Kidney (tissue), 13 donors: ENCODE measurements at regions not wholly inside any gene's neighbourhood (a gene's known extent, or its start where the extent isn't known, plus 50 kb on each side); places are given as distances from the start of the nearest gene placed in this dataset.

ENCODE experiments used
- DNase-seq, 5 donors: peaks; one replicate each; pipeline ENCODE4 v3.0.0-alpha.2; 2013 to 2020
- FAIRE-seq: peaks from 2 replicates; lab custom pipeline; 2012; peaks lifted over from hg19 to GRCh38; lab: Jason Lieb, UNC
- H3K27ac ChIP-seq, 2 donors: one replicate each; pipeline ENCODE4 v1.7.0; 2013; ENCODE audit warnings: low read depth in 2 of 2, low read length in 2 of 2, inconsistent platforms in 1 of 2
- H3K27me3 ChIP-seq: one replicate; pipeline ENCODE4 v1.7.1; 2013; ENCODE audit warnings: low read length, inconsistent platforms; ENCODE audit not compliant: control insufficient read depth, insufficient read depth
- H3K36me3 ChIP-seq, 3 donors: one replicate each; pipeline versions ENCODE4 v1.7.0 to v1.7.1; 2013; ENCODE audit warnings: low read length in 3 of 3, control low read depth in 1 of 3, inconsistent platforms in 1 of 3; ENCODE audit not compliant: insufficient read depth in 3 of 3, control insufficient read depth in 2 of 3
- H3K4me1 ChIP-seq, 3 donors: one replicate each; pipeline versions ENCODE4 v1.7.0 to v1.7.1; 2013; ENCODE audit warnings: low read length in 3 of 3, inconsistent platforms in 1 of 3, low read depth in 1 of 3; ENCODE audit not compliant: control insufficient read depth in 2 of 3, insufficient read depth in 2 of 3
- H3K4me3 ChIP-seq, 3 donors: one replicate each; pipeline versions ENCODE4 v1.7.0 to v1.8.1; 2013; ENCODE audit warnings: low read length in 3 of 3, control low read depth in 1 of 3, inconsistent platforms in 1 of 3
- H3K9ac ChIP-seq, 3 donors: one replicate each; pipeline versions ENCODE4 v1.7.0 to v1.7.1; 2013; ENCODE audit warnings: low read length in 3 of 3, control low read depth in 1 of 3, inconsistent platforms in 1 of 3
- H3K9me3 ChIP-seq, 3 donors: one replicate each; pipeline versions ENCODE4 v1.7.0 to v1.7.1; 2013; ENCODE audit warnings: low read length in 3 of 3, control low read depth in 1 of 3, inconsistent platforms in 1 of 3; ENCODE audit not compliant: control insufficient read depth in 2 of 3, insufficient read depth in 1 of 3
- CTCF ChIP-seq: IDR thresholded peaks from 3 replicates; pipeline ENCODE4 v1.5.1; 2012; ENCODE audit warnings: mild to moderate bottlenecking, moderate library complexity, borderline replicate concordance; ENCODE audit not compliant: insufficient read depth; ENCODE audit errors: extremely low read depth
- intact Hi-C: fragments of 100-400 bp; cut with DNase I; formaldehyde crosslinking; loops from one replicate; pipeline ENCODE4 v1.11.1; 2022
- donor health status: control.
- donor health status: control.
- donor health status: control.
- donor health status: control.
- donor health status: control.
- donor health status: DM: yes; HTN: yes; CAD: no.
- donor health status: Normal renal cell carcinoma (clear cell type).

DNA sequence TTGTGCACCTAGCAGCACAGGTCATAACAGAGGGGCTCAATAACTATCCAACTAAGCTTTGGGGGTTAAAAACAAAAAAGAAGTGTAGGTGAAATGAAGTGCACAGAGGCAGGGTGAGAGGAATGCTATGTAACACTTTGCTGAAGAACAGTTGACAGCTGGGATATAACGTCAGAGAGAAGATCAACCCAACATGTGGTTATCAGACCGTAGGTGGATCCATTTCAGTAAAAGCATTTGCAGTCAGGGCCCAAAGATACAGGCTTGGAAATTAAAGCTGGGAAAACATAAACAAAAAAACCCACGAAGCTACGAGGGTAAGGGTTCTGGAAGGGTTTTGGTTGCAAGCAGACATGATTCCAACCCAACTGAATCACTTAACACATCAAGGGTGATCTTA lies 377.5 kb upstream of the NR2F2 start:
- no peak for TF ChIP-seq CTCF
- FAIRE-seq (no peak), DNase-seq (peak in 2 of 5 donors; percentile 42 to 49)
- H3K4me1 ChIP-seq, result no peaks in the 10 kb centered on the region
- no peak overlapping the region for H3K4me3 ChIP-seq
- no peaks in the 10 kb centered on the region for H3K9me3 ChIP-seq
- H3K9ac ChIP-seq, result no peak overlapping the region
- intact Hi-C loops, result no loop called here
- H3K36me3 ChIP-seq, result no peaks in the 10 kb centered on the region
- H3K27me3 ChIP-seq, result no peaks in the 10 kb centered on the region
- H3K27ac ChIP-seq, result no peak overlapping the region

DNA sequence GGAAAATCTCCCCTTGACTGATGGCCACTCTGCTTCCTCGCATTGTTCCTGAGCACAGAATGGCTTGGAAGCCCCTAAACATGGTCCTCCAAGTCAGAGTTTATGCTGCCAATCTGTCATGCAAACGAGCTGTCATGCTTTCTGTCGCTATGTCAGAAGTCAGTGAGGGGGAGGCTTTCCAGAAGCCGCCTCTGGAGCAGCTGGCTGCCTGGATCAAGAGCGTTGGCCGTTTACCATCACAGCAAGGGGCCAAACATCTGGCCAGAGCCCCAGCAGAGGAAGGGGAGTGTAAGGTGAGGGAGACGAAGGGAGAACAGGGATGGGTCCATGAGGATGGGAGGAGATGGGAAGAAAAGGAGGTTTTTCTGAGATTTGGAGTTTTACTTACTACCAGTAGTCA lies 372.6 kb upstream of the NR2F2 start:
- FAIRE-seq (no peak), DNase-seq (peak in 4 of 5 donors; percentile 43 to 69 (median 54))
- intact Hi-C loops, result no loop called here
- Histone ChIP-seq H3K9ac (no peak overlapping the region), H3K36me3 (no peaks in the 10 kb centered on the region), H3K4me3 (no peak overlapping the region), H3K4me1 (no peaks in the 10 kb centered on the region), H3K27ac (no peak overlapping the region), H3K27me3 (no peaks in the 10 kb centered on the region), H3K9me3 (peaks cover 0 to 5% (median 0%) of the 10 kb centered on the region in 3 donors)
- TF ChIP-seq CTCF, result no peak

GRCh38 chr15:95958382-95958781 lies 372.1 kb upstream of the NR2F2 start:
- Histone ChIP-seq H3K4me3 (no peak overlapping the region), H3K36me3 (no peaks in the 10 kb centered on the region), H3K27me3 (no peaks in the 10 kb centered on the region), H3K9ac (no peak overlapping the region), H3K9me3 (peaks cover 0 to 5% (median 0%) of the 10 kb centered on the region in 3 donors), H3K27ac (no peak overlapping the region), H3K4me1 (no peaks in the 10 kb centered on the region)
- peak in 2 of 5 donors; percentile 49 to 69 for DNase-seq
- TF ChIP-seq CTCF, result no peak
- intact Hi-C loops, result no loop called here
- FAIRE-seq, result no peak

- no peak for TF ChIP-seq CTCF
- no peak for FAIRE-seq
- Histone ChIP-seq H3K27me3 (no peaks in the 10 kb centered on the region), H3K27ac (no peak overlapping the region), H3K9me3 (no peaks in the 10 kb centered on the region), H3K9ac (no peak overlapping the region), H3K4me3 (no peak overlapping the region), H3K36me3 (no peaks in the 10 kb centered on the region), H3K4me1 (no peaks in the 10 kb centered on the region)
- intact Hi-C loops, result no loop called here
- DNase-seq, result no peak
Observed at GRCh38 chr15:95968856-95969255, 361.6 kb upstream of the NR2F2 start.
